Mesothelial cell of epicardium (in vitro differentiated cells): ENCODE measurements at regions not wholly inside any gene's neighbourhood (a gene's known extent, or its start where the extent isn't known, plus 50 kb on each side); places are given as distances from the start of the nearest gene placed in this dataset.

Experiments
- DNase-seq, 2 experiments: peaks; one replicate each; pipeline ENCODE4 v3.0.0; 2021; ENCODE audit warnings: low spot score in 2 of 2; ENCODE audit not compliant: unreplicated experiment in 2 of 2
- H3K27ac Mint-ChIP-seq: 2 replicates; pipeline ENCODE4 v1.8.0; 2021; ENCODE audit warnings: mixed read lengths
- H3K27me3 Mint-ChIP-seq: 2 replicates; pipeline ENCODE4 v1.8.0; 2021; ENCODE audit warnings: low read depth, mixed read lengths
- H3K36me3 Mint-ChIP-seq: 2 replicates; pipeline ENCODE4 v1.8.0; 2021; ENCODE audit warnings: mixed read lengths
- H3K4me1 Mint-ChIP-seq: 2 replicates; pipeline ENCODE4 v1.8.0; 2021; ENCODE audit warnings: mixed read lengths
- H3K4me3 Mint-ChIP-seq: 2 replicates; pipeline ENCODE4 v1.8.0; 2021; ENCODE audit warnings: mild to moderate bottlenecking, moderate library complexity, mixed read lengths
- H3K9me3 Mint-ChIP-seq: 2 replicates; pipeline ENCODE4 v1.8.0; 2021; ENCODE audit warnings: mixed read lengths
- TF ChIP-seq, protein P1 (sequence below): fragments of 200-600 bp; sonication (generic); IDR thresholded peaks from one replicate; pipeline ENCODE4 v1.5.0; 2021; ENCODE audit warnings: antibody characterized with exemption; ENCODE audit not compliant: unreplicated experiment

DNA sequence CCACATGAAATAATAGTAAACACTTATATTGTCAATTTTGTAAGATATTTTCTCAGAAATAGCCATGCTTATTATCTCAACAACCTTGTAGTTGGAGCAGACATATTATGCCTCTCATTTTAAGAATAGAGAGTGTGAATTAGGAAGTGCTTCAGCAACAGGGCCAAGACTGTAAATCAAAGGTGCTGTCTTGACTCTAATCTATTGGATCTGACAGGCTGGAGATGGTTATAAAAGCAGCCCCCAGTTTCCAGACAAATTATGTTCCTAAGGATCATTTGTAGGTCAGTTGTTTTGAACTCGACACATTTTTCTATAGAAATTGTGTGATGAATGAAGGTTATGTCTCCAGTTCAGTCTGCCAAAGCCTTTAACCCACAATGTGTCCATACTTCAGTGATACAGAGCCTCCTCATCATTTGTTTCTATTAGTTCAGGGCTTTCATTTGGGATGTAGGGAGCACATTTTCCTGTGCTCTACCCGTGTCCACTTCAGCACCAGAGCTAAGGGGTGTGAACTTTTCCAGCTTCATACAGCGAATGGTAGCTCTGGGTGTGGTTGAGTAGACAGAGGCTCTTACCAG, 284.8 kb upstream of the FBXO33 start:
- no peak overlapping the region for H3K27ac Mint-ChIP-seq
- TF ChIP-seq, protein P1, sequence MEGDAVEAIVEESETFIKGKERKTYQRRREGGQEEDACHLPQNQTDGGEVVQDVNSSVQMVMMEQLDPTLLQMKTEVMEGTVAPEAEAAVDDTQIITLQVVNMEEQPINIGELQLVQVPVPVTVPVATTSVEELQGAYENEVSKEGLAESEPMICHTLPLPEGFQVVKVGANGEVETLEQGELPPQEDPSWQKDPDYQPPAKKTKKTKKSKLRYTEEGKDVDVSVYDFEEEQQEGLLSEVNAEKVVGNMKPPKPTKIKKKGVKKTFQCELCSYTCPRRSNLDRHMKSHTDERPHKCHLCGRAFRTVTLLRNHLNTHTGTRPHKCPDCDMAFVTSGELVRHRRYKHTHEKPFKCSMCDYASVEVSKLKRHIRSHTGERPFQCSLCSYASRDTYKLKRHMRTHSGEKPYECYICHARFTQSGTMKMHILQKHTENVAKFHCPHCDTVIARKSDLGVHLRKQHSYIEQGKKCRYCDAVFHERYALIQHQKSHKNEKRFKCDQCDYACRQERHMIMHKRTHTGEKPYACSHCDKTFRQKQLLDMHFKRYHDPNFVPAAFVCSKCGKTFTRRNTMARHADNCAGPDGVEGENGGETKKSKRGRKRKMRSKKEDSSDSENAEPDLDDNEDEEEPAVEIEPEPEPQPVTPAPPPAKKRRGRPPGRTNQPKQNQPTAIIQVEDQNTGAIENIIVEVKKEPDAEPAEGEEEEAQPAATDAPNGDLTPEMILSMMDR: no peak
- H3K9me3 Mint-ChIP-seq: no peaks in the 10 kb centered on the region
- no peak for DNase-seq
- H3K4me3 Mint-ChIP-seq: no peak overlapping the region
- peaks cover 8% of the 10 kb centered on the region for H3K27me3 Mint-ChIP-seq
- H3K36me3 Mint-ChIP-seq: no peaks in the 10 kb centered on the region
- peaks cover 36% of the 10 kb centered on the region for H3K4me1 Mint-ChIP-seq

DNA sequence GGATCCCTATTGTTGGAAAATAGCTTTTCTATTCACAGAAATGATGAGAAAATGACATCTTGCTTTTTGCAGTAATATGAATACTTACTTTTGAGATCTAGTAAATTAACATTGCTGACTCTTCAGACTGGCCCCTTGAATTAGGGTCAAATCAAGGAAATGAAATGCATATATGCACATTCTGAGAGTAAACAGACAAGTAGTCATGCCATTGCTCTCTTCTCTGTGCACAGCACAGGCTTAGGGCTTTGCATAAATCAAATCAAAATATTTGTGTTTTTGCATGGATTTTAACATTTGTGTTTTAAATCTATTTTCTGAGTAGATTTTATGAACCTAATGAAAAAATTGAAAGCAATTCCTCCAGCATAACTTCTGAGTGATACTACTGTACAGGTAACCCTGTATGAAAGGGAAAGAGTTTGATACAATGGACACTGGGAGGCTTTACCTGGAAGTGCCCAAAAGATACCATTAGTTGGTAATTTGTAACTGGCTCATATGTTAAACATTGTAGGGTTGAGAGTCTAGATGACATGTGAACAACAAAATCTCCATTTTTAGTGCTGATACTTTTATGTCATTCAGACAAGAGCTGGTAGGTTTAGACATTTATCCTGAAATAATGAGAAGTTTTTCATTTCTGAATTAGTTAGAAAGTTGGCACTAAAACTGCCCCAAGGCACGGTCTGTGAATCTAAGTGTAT, 280.2 kb upstream of the FBXO33 start:
- H3K27ac Mint-ChIP-seq: no peak overlapping the region
- H3K4me1 Mint-ChIP-seq: peaks cover 34% of the 10 kb centered on the region
- H3K36me3 Mint-ChIP-seq: peaks cover 4% of the 10 kb centered on the region
- DNase-seq: no peak
- H3K9me3 Mint-ChIP-seq: peaks cover 19% of the 10 kb centered on the region
- TF ChIP-seq, protein P1: no peak
- no peak overlapping the region for H3K4me3 Mint-ChIP-seq
- H3K27me3 Mint-ChIP-seq: no peaks in the 10 kb centered on the region

DNA sequence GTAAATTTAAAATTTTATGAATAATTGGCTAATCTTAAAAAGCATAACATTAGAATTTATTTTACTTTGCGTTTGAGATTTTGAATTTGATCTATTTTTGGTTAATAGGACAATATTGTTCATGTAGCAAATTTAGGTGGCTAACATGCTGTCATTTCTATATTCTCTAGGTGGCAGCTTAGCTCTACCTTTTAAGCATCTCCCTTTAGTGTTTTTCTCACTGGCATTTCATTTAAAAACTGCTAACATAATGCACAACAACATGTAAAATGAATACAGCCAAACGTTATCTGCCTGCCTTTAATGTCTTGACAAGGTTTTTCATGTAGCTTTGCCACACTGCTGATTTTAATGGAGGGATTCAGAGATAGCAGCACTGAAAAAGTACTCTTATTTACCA, 272.4 kb upstream of the FBXO33 start:
- H3K36me3 Mint-ChIP-seq: peaks cover 7% of the 10 kb centered on the region
- H3K27me3 Mint-ChIP-seq: no peaks in the 10 kb centered on the region
- peaks cover 26% of the 10 kb centered on the region for H3K9me3 Mint-ChIP-seq
- TF ChIP-seq, protein P1: no peak
- no peak for DNase-seq
- no peaks in the 10 kb centered on the region for H3K4me1 Mint-ChIP-seq
- H3K4me3 Mint-ChIP-seq: no peak overlapping the region
- no peak overlapping the region for H3K27ac Mint-ChIP-seq

DNA sequence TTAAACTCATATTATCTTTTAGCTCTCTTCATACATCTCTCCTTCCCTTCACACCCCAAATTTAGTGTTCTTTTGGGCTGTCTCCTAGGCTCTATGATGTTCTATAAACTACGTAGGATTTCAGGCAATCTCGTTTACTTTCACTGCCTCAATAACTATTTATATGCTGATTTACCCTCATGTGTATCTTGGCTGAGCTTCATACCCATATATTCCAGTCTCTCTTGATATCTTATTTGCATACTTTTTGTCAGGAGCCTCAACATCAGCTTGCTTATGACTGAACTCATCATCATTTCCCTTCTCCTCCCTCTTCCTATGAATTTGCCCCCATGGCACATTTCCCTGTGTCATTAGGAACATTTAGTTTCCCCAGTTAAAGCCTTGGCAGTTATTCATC, 262.1 kb upstream of the FBXO33 start:
- DNase-seq: no peak
- Mint-ChIP-seq H3K4me1 (no peaks in the 10 kb centered on the region), H3K36me3 (peaks cover 5% of the 10 kb centered on the region), H3K27me3 (no peaks in the 10 kb centered on the region), H3K9me3 (peaks cover 13% of the 10 kb centered on the region), H3K4me3 (no peak overlapping the region), H3K27ac (no peak overlapping the region)
- TF ChIP-seq, protein P1: no peak

DNA sequence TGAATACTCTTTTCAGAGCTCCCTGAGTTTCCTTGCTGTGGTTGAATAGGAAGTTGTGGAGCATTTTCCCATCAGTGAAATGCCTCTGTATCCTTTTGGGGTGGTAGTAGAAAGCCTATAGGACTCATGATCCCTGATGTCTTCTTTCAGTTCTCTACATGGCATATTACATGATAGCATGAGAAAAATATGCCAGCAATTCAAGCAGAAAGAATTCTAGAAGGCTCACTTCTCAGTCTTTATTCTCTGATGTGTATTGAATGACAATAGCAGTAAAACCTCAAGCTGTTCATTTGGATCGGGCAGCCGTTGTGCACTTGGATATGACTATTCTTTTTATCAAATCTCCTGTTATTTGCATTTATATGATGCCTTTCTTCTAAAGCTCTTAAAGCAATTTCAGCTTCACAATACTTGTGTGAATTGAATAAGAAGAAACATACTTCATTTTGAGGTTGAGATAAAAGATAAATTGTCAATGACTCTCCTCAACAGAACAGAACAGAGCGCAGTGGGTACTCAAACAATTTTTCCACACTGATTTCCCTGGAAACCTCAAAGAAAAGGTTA, 251.5 kb upstream of the FBXO33 start:
- H3K27ac Mint-ChIP-seq: no peak overlapping the region

More for the DNA sequence above, 251.5 kb upstream of the FBXO33 start:
- H3K4me3 Mint-ChIP-seq: no peak overlapping the region
- peaks cover 23% of the 10 kb centered on the region for H3K4me1 Mint-ChIP-seq
- no peak for DNase-seq
- TF ChIP-seq, protein P1: no peak
- H3K27me3 Mint-ChIP-seq: no peaks in the 10 kb centered on the region
- no peaks in the 10 kb centered on the region for H3K9me3 Mint-ChIP-seq
- H3K36me3 Mint-ChIP-seq: no peaks in the 10 kb centered on the region
